Muscle layer of colon (tissue), 2 donors: ENCODE measurements at regions not wholly inside any gene's neighbourhood (a gene's known extent, or its start where the extent isn't known, plus 50 kb on each side); places are given as distances from the start of the nearest gene placed in this dataset.
"Not testable (repeated sequence)": the region's sequence is repeated elsewhere in the genome, so short reads cannot be mapped to it uniquely, and the experiment has no call there.

Experiments used
- H3K27ac ChIP-seq: one replicate; pipeline ENCODE4 v1.7.0; 2013; ENCODE audit warnings: low read depth, mild to moderate bottlenecking, low read length, moderate library complexity
- H3K27me3 ChIP-seq, 2 donors: one replicate each; pipeline ENCODE4 v1.7.0; 2013; ENCODE audit warnings: low read length in 2 of 2, mild to moderate bottlenecking in 2 of 2; ENCODE audit not compliant: insufficient read depth in 2 of 2, control insufficient read depth in 1 of 2
- H3K36me3 ChIP-seq: one replicate; pipeline ENCODE4 v1.7.0; 2013; ENCODE audit warnings: mild to moderate bottlenecking, low read length; ENCODE audit not compliant: insufficient read depth
- H3K4me1 ChIP-seq: one replicate; pipeline ENCODE4 v1.7.0; 2013; ENCODE audit warnings: mild to moderate bottlenecking, low read length; ENCODE audit not compliant: insufficient read depth
- H3K4me3 ChIP-seq, 2 donors: one replicate each; pipeline ENCODE4 v1.7.0; 2013; ENCODE audit warnings: low read length in 2 of 2, low read depth in 1 of 2, mild to moderate bottlenecking in 1 of 2, moderate library complexity in 1 of 2
- H3K9ac ChIP-seq: one replicate; pipeline ENCODE4 v1.7.0; 2013; ENCODE audit warnings: low read length
- H3K9me3 ChIP-seq: one replicate; pipeline ENCODE4 v1.7.0; 2013; ENCODE audit warnings: mild to moderate bottlenecking, low read length
- donor health status: abdominal sarcoma.
- donor health status: Adenocarcinoma of cecum.

- H3K9ac ChIP-seq, H3K4me3 ChIP-seq, H3K27me3 ChIP-seq, H3K27ac ChIP-seq, H3K36me3 ChIP-seq, H3K9me3 ChIP-seq, H3K4me1 ChIP-seq: not testable (repeated sequence)
These were observed 127.7 kb upstream of the SULF2 start for GRCh38 chr20:47912786-47913501.

- not testable (repeated sequence) for H3K36me3 ChIP-seq, H3K27ac ChIP-seq, H3K4me1 ChIP-seq, H3K4me3 ChIP-seq, H3K27me3 ChIP-seq, H3K9ac ChIP-seq, H3K9me3 ChIP-seq
These were observed 126.9 kb upstream of the SULF2 start for GRCh38 chr20:47912165-47912564.

DNA sequence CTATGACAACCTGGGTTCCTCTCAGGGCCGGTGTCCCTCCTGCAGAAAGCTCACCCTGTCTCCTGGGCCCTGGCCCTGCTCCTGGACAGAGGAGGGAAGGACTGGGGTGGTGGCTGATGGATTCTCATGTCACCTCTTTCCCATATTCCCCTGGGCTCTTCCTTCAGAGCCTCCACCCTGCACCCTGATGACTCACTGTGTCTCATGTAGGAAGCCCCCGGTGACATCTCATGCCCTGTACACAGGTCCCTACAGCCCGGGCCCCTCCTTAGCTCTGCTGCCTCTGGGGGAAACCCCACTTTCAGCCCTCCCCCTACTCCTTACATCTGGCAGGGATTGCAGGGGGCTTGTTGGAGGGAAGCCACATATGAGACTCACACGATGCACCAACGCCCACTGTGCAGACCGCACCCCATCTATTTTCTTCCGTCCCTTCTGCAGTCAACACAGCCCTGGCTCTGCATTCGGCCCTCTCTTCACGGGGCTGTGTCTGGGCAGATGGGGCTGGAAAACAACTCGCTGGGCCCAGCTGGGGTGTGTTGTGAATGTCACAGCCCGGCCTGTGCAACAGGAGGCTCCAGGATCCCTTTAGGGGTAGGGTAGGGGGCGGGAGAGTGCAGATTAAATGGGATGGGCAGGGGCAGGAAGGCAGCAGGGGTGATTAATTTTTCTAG, 124.6 kb upstream of the SULF2 start:
- not testable (repeated sequence) for H3K4me3 ChIP-seq, H3K9me3 ChIP-seq, H3K36me3 ChIP-seq, H3K27ac ChIP-seq, H3K9ac ChIP-seq, H3K4me1 ChIP-seq, H3K27me3 ChIP-seq

DNA sequence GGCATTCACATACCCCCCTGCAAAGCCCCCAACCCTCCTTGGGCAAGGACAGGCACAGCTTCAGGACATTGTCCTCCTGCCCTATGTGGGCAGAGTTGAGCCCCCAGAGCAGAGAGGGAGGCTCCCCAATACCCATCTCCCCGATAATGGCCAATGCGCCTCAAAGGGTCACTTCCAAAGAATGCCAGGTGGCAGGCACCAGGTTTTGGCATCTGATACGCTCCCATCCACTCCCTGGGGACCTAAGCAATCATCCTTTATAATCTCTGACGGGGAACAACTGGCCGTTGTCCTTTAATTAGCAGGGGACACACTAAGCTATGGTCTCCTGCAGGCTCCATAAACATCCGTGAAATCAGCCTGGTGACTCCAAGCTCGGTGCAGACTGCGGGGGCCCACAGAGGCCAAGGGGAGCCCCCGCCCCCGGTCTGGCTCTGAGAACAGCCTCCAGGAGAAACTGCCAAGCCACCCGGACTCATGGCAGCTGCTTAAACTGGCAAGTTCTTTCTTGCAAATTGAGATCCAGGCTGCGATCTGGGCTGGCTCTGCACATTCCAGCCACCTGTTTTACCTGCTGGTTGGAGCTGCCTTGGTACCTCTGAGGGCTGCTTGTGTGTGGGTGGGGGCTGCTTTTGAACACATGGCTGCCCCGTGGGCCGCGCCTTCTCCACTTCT, 123.2 kb upstream of the SULF2 start:
- H3K27ac ChIP-seq, H3K4me3 ChIP-seq, H3K36me3 ChIP-seq, H3K9me3 ChIP-seq, H3K9ac ChIP-seq, H3K27me3 ChIP-seq, H3K4me1 ChIP-seq: not testable (repeated sequence)

- not testable (repeated sequence) for H3K4me1 ChIP-seq, H3K27me3 ChIP-seq, H3K4me3 ChIP-seq, H3K27ac ChIP-seq, H3K36me3 ChIP-seq, H3K9me3 ChIP-seq, H3K9ac ChIP-seq
These were observed 122.7 kb upstream of the SULF2 start for GRCh38 chr20:47907951-47908350.

DNA sequence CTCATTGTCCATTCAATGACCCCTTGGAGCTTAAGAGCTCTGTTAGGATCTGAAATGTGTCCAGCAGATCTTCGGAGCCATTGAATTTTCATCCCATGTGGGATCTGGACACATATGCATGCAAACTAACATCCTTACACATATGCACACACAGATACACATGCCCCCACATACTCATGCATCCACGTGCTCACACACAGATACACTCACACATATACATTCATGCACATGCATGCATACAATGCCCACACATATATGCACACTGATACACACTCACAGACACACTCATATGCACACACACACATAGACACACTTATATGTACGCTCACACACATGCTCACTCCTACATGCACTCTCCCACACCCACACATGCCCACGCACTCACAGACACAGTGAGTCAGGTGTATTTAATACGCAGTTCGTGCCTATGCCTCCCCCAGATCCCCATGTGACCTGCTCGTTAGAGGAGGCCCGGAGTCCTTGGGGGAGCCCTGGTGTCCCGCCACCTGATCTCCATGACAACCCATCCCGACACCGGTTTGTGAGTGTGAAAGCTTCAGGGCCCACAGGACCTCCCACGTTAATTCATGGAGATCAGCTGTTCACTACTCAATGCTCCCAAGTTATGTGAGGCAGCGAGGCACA, 121.9 kb upstream of the SULF2 start:
- no peaks in the 10 kb centered on the region for H3K27me3 ChIP-seq
- no peaks in the 10 kb centered on the region for H3K9me3 ChIP-seq
- no peak overlapping the region for H3K9ac ChIP-seq
- no peaks in the 10 kb centered on the region for H3K36me3 ChIP-seq
- H3K4me1 ChIP-seq = no peaks in the 10 kb centered on the region
- H3K27ac ChIP-seq = no peak overlapping the region
- no peak overlapping the region for H3K4me3 ChIP-seq

- no peaks in the 10 kb centered on the region for H3K27me3 ChIP-seq
- no peaks in the 10 kb centered on the region for H3K9me3 ChIP-seq
- no peak overlapping the region for H3K9ac ChIP-seq
- no peaks in the 10 kb centered on the region for H3K36me3 ChIP-seq
- H3K4me3 ChIP-seq = no peak overlapping the region
- H3K27ac ChIP-seq = no peak overlapping the region
- no peaks in the 10 kb centered on the region for H3K4me1 ChIP-seq
These were observed 121.0 kb upstream of the SULF2 start for GRCh38 chr20:47906348-47906660.

DNA sequence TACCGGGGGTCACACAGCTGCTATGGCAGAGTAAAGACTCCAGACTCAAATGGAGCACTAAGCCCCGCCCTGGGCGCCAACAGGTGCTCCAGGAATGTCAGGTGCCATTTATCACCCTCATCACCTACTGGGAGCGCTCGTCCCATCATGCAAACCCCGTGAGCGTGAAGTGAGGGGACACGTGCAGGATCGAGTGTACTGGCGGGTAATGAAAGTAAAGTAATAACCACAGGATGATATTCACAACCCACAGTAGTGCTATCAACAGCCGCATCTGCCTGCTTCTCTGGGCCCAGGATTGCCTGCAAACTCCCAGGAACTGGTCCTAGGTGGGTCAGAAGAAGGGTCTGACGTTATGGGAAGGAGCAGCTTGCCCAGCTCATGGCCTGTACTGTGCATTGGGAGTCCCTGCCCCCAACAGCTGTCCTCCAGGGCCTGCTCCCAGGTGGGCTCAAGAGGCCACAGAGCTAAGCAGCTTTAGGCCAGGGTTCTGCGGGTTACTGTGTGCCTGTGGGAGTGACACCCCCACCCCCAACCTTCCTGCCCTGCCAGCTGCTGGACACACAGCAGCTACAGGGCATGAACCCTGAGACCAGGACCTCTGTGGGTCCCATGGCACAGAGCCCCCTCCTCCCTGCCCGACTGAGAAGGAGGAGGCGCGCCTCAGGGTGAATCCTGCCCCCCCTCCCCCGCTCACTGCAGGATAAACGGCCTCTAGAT, 120.5 kb upstream of the SULF2 start:
- H3K9me3 ChIP-seq = no peaks in the 10 kb centered on the region
- no peaks in the 10 kb centered on the region for H3K4me1 ChIP-seq
- no peaks in the 10 kb centered on the region for H3K36me3 ChIP-seq
- H3K4me3 ChIP-seq = no peak overlapping the region
- H3K27me3 ChIP-seq = no peaks in the 10 kb centered on the region
- no peak overlapping the region for H3K27ac ChIP-seq
- no peak overlapping the region for H3K9ac ChIP-seq

DNA sequence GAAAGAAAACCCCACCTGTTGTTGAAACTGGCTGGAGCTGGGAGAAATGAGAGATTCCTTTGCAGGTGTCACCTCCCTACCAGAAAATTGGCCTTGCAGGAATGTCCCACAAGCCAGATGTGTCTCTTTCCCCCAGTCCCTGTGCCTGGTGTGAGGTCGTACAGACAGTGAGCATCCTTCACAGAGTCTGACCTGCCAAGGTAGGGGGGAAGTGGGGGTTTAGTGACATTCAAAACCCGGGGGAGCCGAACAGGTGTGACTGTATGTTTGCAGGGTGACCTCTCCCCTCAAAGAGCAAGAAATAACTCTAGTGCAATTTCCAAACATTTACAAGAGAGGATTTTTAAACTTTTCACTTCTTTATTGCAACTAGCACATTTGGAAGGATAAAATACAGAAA, 117.7 kb upstream of the SULF2 start:
- not testable (repeated sequence) for H3K4me1 ChIP-seq, H3K4me3 ChIP-seq, H3K9ac ChIP-seq, H3K36me3 ChIP-seq, H3K27ac ChIP-seq, H3K9me3 ChIP-seq, H3K27me3 ChIP-seq

- H3K4me3 ChIP-seq, H3K27ac ChIP-seq, H3K9ac ChIP-seq, H3K36me3 ChIP-seq, H3K4me1 ChIP-seq, H3K27me3 ChIP-seq, H3K9me3 ChIP-seq: not testable (repeated sequence)
These were observed 114.0 kb upstream of the SULF2 start for GRCh38 chr20:47899313-47899712.

DNA sequence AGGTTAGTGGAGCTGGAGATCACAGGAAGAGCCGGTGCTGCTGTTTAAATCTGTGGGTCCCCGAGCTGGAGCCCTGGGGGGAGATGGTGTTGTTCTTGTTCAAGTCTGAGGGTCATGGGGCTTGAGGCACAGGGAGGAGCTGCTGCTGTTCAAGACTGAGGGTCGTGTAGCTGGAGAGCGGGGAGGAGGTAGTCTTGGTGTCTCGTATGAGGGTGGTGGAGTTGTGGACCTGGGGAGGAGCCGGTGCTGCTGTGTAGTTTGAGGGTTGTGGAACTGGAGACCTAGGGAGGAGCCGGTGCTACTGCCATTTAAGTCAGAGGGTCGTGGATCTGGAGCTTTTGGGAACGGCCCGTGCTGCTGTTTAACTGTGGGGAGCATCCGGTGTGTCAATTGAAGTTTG, 112.2 kb upstream of the SULF2 start:
- H3K27me3 ChIP-seq = no peaks in the 10 kb centered on the region
- H3K4me3 ChIP-seq = no peak overlapping the region
- no peak overlapping the region for H3K27ac ChIP-seq
- H3K4me1 ChIP-seq = no peaks in the 10 kb centered on the region
- no peaks in the 10 kb centered on the region for H3K36me3 ChIP-seq
- no peaks in the 10 kb centered on the region for H3K9me3 ChIP-seq
- no peak overlapping the region for H3K9ac ChIP-seq
